GM23338 (cell line): ENCODE measurements at regions not wholly inside any gene's neighbourhood (a gene's known extent, or its start where the extent isn't known, plus 50 kb on each side); places are given as distances from the start of the nearest gene placed in this dataset.
"Not testable (repeated sequence)": the region's sequence is repeated elsewhere in the genome, so short reads cannot be mapped to it uniquely, and the experiment has no call there.

Source experiments
- ATAC-seq: fragments of 200-7000 bp; cut with Tn5 transposase; 3 replicates; pipeline ENCODE4 v1.9.1; 2020
- DNase-seq: peaks from one replicate; pipeline ENCODE4 v3.0.0-alpha.2; 2015; ENCODE audit warnings: low spot score
- H2AFZ ChIP-seq: fragments of 200-600 bp; sonication (generic); 2 replicates; pipeline ENCODE4 v1.8.0; 2016; ENCODE audit warnings: antibody characterized with exemption, mild to moderate bottlenecking, moderate library complexity
- H3F3A ChIP-seq: fragments of 200-600 bp; sonication (generic); replicated peaks from 2 replicates; pipeline ENCODE4 v1.8.0; 2017; ENCODE audit warnings: antibody characterized with exemption, mixed run types, low read depth
- H3K27ac ChIP-seq: fragments of 200-600 bp; sonication (generic); 2 replicates; pipeline ENCODE4 v1.6.1; 2016; ENCODE audit warnings: low read depth
- H3K27me3 ChIP-seq: fragments of 200-600 bp; sonication (generic); 2 replicates; pipeline ENCODE4 v1.8.0; 2016; ENCODE audit warnings: mild to moderate bottlenecking, mixed run types, moderate library complexity; ENCODE audit not compliant: insufficient read depth
- H3K36me3 ChIP-seq: fragments of 200-600 bp; sonication (generic); 2 replicates; pipeline ENCODE4 v1.8.0; 2016; ENCODE audit warnings: mild to moderate bottlenecking; ENCODE audit not compliant: insufficient read depth
- H3K4me1 ChIP-seq: fragments of 200-600 bp; sonication (generic); 2 replicates; pipeline ENCODE4 v1.8.0; 2016; ENCODE audit warnings: mild to moderate bottlenecking, moderate library complexity; ENCODE audit not compliant: insufficient read depth
- H3K4me2 ChIP-seq: fragments of 200-600 bp; sonication (generic); 2 replicates; pipeline ENCODE4 v1.7.1; 2017; ENCODE audit warnings: mixed run types
- H3K4me3 ChIP-seq: fragments of 200-600 bp; sonication (generic); 2 replicates; pipeline ENCODE4 v1.6.1; 2016; ENCODE audit warnings: mixed run types
- H3K79me2 ChIP-seq: fragments of 200-600 bp; sonication (generic); replicated peaks from 2 replicates; pipeline ENCODE4 v1.8.0; 2017; ENCODE audit warnings: mild to moderate bottlenecking; ENCODE audit not compliant: insufficient read depth
- H3K9me2 ChIP-seq: fragments of 200-600 bp; sonication (generic); 2 replicates; pipeline ENCODE4 v1.8.0; 2017; ENCODE audit not compliant: insufficient read depth
- H4K20me1 ChIP-seq: fragments of 200-600 bp; sonication (generic); replicated peaks from 2 replicates; pipeline ENCODE4 v1.8.0; 2017; ENCODE audit warnings: mild to moderate bottlenecking; ENCODE audit not compliant: insufficient read depth
- H3K27ac Mint-ChIP-seq: 2 replicates; pipeline ENCODE4 v1.8.0; 2020; ENCODE audit warnings: inconsistent platforms, mild to moderate bottlenecking, moderate library complexity, mixed read lengths
- H3K27me3 Mint-ChIP-seq: 3 replicates; pipeline ENCODE4 v1.8.0; 2022; ENCODE audit warnings: low read depth, mild to moderate bottlenecking, moderate library complexity, mixed read lengths, inconsistent platforms; ENCODE audit not compliant: insufficient read depth, poor library complexity
- H3K36me3 Mint-ChIP-seq: 3 replicates; pipeline ENCODE4 v1.8.0; 2021; ENCODE audit warnings: low read depth, mild to moderate bottlenecking, inconsistent platforms, moderate library complexity, mixed read lengths
- H3K4me1 Mint-ChIP-seq: 3 replicates; pipeline ENCODE4 v1.8.0; 2020; ENCODE audit warnings: mild to moderate bottlenecking, inconsistent platforms, mixed read lengths
- H3K4me3 Mint-ChIP-seq: 3 replicates; pipeline ENCODE4 v1.8.0; 2021; ENCODE audit warnings: moderate library complexity, mild to moderate bottlenecking, inconsistent platforms, mixed read lengths
- H3K9me3 Mint-ChIP-seq: 3 replicates; pipeline ENCODE4 v1.8.0; 2020; ENCODE audit warnings: moderate library complexity, mild to moderate bottlenecking, inconsistent platforms, mixed read lengths
- TF ChIP-seq, protein P1 (sequence below), 2 experiments: fragments of 200-600 bp in 1 of 2; sonication (generic) in 1 of 2; conservative IDR thresholded peaks; 2 replicates each; pipeline versions ENCODE4 v1.5.1 to v1.6.1; 2016 to 2017; ENCODE audit warnings: antibody characterized with exemption in 2 of 2, low read depth in 2 of 2, mild to moderate bottlenecking in 2 of 2, moderate library complexity in 1 of 2

DNA sequence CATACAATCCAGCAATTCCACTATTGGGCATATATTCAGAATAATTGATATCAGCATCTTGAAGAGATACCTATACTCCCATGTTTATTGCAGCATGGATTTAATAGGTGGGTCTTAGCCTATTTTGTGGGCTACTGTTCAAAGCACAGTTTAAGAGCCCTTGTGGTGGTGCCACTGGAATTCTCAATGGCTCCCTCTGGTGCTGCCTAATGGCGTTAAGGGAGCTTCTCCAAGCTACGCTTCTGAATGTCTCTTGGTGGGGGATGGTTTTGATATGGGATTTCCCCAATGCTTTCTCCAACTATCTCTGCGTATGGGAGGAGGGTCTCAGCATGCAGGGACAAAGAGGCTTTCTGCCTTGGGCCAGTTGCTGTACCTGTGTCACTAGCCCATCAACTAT is 188.3 kb downstream of the ZFY start:
- H2AFZ ChIP-seq, H3K4me1 ChIP-seq, H3K36me3 ChIP-seq, H4K20me1 ChIP-seq, H3K79me2 ChIP-seq, H3K4me1 Mint-ChIP-seq, H3K36me3 Mint-ChIP-seq, H3K9me3 Mint-ChIP-seq, H3K27me3 ChIP-seq, H3K9me2 ChIP-seq, H3K27me3 Mint-ChIP-seq, H3K27ac ChIP-seq, H3K4me3 ChIP-seq, H3K4me2 ChIP-seq, H3F3A ChIP-seq, H3K27ac Mint-ChIP-seq, H3K4me3 Mint-ChIP-seq: not testable (repeated sequence)
- ATAC-seq (peak; percentile 35; the same call in 1 of the 3 replicates), DNase-seq (peak; percentile 3)
- TF ChIP-seq, protein P1, sequence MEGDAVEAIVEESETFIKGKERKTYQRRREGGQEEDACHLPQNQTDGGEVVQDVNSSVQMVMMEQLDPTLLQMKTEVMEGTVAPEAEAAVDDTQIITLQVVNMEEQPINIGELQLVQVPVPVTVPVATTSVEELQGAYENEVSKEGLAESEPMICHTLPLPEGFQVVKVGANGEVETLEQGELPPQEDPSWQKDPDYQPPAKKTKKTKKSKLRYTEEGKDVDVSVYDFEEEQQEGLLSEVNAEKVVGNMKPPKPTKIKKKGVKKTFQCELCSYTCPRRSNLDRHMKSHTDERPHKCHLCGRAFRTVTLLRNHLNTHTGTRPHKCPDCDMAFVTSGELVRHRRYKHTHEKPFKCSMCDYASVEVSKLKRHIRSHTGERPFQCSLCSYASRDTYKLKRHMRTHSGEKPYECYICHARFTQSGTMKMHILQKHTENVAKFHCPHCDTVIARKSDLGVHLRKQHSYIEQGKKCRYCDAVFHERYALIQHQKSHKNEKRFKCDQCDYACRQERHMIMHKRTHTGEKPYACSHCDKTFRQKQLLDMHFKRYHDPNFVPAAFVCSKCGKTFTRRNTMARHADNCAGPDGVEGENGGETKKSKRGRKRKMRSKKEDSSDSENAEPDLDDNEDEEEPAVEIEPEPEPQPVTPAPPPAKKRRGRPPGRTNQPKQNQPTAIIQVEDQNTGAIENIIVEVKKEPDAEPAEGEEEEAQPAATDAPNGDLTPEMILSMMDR (conservative IDR thresholded peaks at IDR 0.05; ENCODE audit: low read depth in 2 of 2) = peak; percentile 23 to 29; a peak in 1 of 4 replicates

DNA sequence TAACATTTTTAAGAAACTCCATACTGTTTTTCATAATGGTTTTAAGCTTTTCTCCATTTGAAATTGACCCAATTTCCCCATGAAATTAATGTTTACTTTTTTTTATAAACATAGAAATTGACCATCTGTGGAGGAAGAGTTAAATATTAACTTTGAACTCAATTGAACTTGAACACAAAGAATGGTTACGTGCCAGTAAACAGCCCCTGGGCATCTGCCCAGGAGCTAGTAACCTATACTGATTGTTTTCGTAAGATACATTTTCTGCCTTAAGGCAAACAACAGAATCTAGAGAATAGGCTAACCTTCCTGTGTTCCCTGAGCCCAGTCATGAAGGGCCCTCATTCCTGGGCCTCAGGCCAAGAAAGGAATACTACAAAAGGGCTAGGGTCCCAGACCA is 235.9 kb downstream of the ZFY start:
- not testable (repeated sequence) for H3K4me3 ChIP-seq, DNase-seq, H3K36me3 ChIP-seq, H3K36me3 Mint-ChIP-seq, H3K4me1 Mint-ChIP-seq, H3K4me2 ChIP-seq, H3K9me2 ChIP-seq, H3K79me2 ChIP-seq, H3K27ac Mint-ChIP-seq, H3F3A ChIP-seq, H2AFZ ChIP-seq, ATAC-seq, H3K4me1 ChIP-seq, H3K27me3 Mint-ChIP-seq, H3K27me3 ChIP-seq, H3K4me3 Mint-ChIP-seq, H3K27ac ChIP-seq, H3K9me3 Mint-ChIP-seq, H4K20me1 ChIP-seq

DNA sequence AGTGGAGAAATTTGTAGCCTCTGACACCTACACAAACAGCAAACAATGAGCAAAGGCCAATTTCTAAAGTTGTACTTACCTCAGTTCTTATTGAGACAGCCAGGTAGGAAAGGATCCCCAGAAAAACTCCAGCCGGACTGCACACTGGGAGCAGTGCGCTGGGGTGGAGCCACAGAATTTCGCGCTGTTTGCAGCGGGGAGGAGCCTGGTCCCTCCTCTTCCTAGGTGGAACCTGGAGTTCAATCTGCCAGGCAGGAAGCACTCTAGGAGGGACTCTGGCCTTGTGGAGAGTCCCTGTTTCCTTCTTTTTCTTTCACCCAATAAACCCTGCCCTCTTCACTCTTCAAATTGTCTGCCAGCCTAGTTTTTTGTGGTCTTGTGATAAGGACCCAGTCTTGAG is 259.9 kb downstream of the ZFY start:
- H3K4me1 ChIP-seq, H3K36me3 Mint-ChIP-seq, H3K27ac Mint-ChIP-seq, H2AFZ ChIP-seq, H4K20me1 ChIP-seq, H3K27me3 ChIP-seq, ATAC-seq, H3K36me3 ChIP-seq, H3K4me2 ChIP-seq, H3F3A ChIP-seq, H3K27me3 Mint-ChIP-seq, H3K4me3 ChIP-seq, H3K4me3 Mint-ChIP-seq, H3K79me2 ChIP-seq, H3K27ac ChIP-seq, H3K4me1 Mint-ChIP-seq, H3K9me2 ChIP-seq, H3K9me3 Mint-ChIP-seq: not testable (repeated sequence)
- DNase-seq = peak; percentile 1

DNA sequence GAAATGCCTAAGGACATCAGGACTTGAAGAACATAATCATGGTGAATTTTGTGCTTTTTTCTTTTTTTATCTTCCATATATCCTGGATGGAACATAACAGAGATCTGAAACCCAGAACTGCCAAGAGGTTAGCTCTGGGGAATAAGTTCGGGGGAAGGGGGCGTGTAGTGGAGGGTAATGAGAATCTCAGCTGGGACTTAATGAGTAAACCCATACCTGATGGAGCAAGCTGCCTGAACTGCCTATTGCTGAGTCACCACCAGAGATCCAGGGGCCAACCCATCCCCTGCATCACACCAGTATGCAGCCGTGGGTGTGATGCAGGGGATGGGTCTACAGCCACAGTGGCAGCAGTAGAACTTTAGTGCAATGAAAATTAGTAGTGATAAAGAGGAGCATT is 267.1 kb downstream of the ZFY start:
- not testable (repeated sequence) for ATAC-seq, H3K9me3 Mint-ChIP-seq, H3K4me2 ChIP-seq, H3K27me3 ChIP-seq, H3K27ac Mint-ChIP-seq, H2AFZ ChIP-seq, H3K4me1 ChIP-seq, H3K79me2 ChIP-seq, H3K36me3 Mint-ChIP-seq, H3F3A ChIP-seq, H3K9me2 ChIP-seq, H3K4me3 Mint-ChIP-seq, H3K4me1 Mint-ChIP-seq, H3K36me3 ChIP-seq, H3K4me3 ChIP-seq, DNase-seq, H4K20me1 ChIP-seq, H3K27ac ChIP-seq, H3K27me3 Mint-ChIP-seq

DNA sequence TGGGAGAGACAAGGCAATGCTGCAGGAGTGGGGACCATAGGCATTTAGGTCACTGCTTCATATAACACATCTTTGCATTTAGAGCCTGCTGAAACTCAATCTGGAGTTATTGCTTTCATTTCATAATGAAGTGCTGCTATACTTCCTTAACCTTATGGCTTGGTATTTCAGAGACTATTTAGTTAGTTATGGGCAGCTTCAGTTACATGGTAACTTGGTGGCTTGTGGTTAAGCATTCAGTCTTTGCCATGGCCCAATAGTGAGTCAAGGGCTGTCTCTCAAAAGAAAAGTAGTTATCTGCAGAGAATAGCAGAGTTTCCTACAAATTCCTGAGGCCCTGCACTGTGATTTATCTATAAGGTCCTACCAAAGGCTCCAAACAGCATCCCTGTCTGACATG is 271.6 kb downstream of the ZFY start:
- not testable (repeated sequence) for H3K4me1 Mint-ChIP-seq, ATAC-seq, H3K27ac ChIP-seq, H3K36me3 Mint-ChIP-seq, H3K27me3 Mint-ChIP-seq, H3K9me3 Mint-ChIP-seq, H4K20me1 ChIP-seq, DNase-seq, H3K4me2 ChIP-seq, H3F3A ChIP-seq, H3K4me3 Mint-ChIP-seq, H3K4me1 ChIP-seq, H3K79me2 ChIP-seq, H3K36me3 ChIP-seq, H3K27me3 ChIP-seq, H3K4me3 ChIP-seq, H3K27ac Mint-ChIP-seq, H2AFZ ChIP-seq, H3K9me2 ChIP-seq

DNA sequence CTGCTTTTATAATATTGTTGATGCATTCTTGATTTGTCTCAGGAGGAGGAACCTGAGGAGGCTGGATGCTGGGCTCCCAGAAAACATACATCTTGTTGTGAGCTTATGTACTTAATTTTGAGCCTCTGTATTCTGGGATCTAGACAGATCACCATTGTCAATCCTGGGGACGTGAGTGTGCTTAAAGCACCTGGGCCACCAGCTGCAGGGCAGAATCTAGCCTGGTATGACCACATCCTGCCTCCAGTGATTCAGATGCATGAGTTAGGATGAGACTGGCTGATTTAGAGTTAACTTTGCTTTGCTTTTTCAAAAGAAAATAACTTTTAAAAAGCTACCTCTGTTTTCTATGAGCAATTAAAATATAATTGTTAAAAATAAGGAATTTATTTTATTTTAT is 278.0 kb downstream of the ZFY start:
- H3K79me2 ChIP-seq, H3K27ac ChIP-seq, H3K27me3 ChIP-seq, H3K4me1 Mint-ChIP-seq, ATAC-seq, H3K27ac Mint-ChIP-seq, H3K36me3 ChIP-seq, H3K4me1 ChIP-seq, H3K4me3 Mint-ChIP-seq, H3K36me3 Mint-ChIP-seq, H3K9me2 ChIP-seq, H3K4me3 ChIP-seq, H3K27me3 Mint-ChIP-seq, DNase-seq, H2AFZ ChIP-seq, H3K4me2 ChIP-seq, H4K20me1 ChIP-seq, H3K9me3 Mint-ChIP-seq, H3F3A ChIP-seq: not testable (repeated sequence)
